H1 (cell line): ENCODE measurements at regions not wholly inside any gene's neighbourhood (a gene's known extent, or its start where the extent isn't known, plus 50 kb on each side); places are given as distances from the start of the nearest gene placed in this dataset.

Source experiments
- CTCF ChIA-PET: fragments of 300-600 bp; sonication (Branson Sonifier 250); formaldehyde crosslinking; loops from one replicate; lab custom pipeline; 2021; ENCODE audit not compliant: partially characterized antibody; lab: Charles Lee
- POLR2A ChIA-PET: fragments of 300-600 bp; sonication (Branson Sonifier 250); formaldehyde crosslinking; loops from one replicate; lab custom pipeline; 2021; ENCODE audit warnings: inconsistent platforms; ENCODE audit not compliant: partially characterized antibody; lab: Charles Lee
- DNase-seq, 2 experiments: peaks; one replicate each; pipeline versions ENCODE4 v3.0.0 to v3.0.0-alpha.2; 2010 to 2022; ENCODE audit warnings: low spot score in 2 of 2, low read depth in 1 of 2, mixed read lengths in 1 of 2
- FAIRE-seq: peaks from 2 replicates; lab custom pipeline; 2011; peaks lifted over from hg19 to GRCh38; lab: Jason Lieb, UNC
- H2AFZ ChIP-seq: 2 replicates; pipeline ENCODE4 v1.8.1; 2012; ENCODE audit warnings: low read length, inconsistent platforms
- H2AK5ac ChIP-seq: 2 replicates; pipeline ENCODE4 v1.6.1; 2013; ENCODE audit warnings: low read depth, low read length
- H2BK120ac ChIP-seq: replicated peaks from 2 replicates; pipeline ENCODE3; 2013; ENCODE audit warnings: low read depth, low read length, inconsistent platforms
- H2BK12ac ChIP-seq: 2 replicates; pipeline ENCODE4 v1.6.1; 2013; ENCODE audit warnings: low read depth, low read length
- H2BK15ac ChIP-seq: 2 replicates; pipeline ENCODE4 v1.6.1; 2013; ENCODE audit warnings: low read length
- H2BK20ac ChIP-seq: 2 replicates; pipeline ENCODE4 v1.6.1; 2013; ENCODE audit warnings: low read length
- H2BK5ac ChIP-seq: 2 replicates; pipeline ENCODE4 v1.6.1; 2013; ENCODE audit warnings: low read depth, low read length
- H3K14ac ChIP-seq: 2 replicates; pipeline ENCODE4 v1.6.1; 2013; ENCODE audit warnings: inconsistent platforms; ENCODE audit not compliant: insufficient read length
- H3K18ac ChIP-seq: 2 replicates; pipeline ENCODE4 v1.6.1; 2013; ENCODE audit warnings: low read length; ENCODE audit errors: extremely low read depth
- H3K23ac ChIP-seq: 2 replicates; pipeline ENCODE4 v1.6.1; 2013; ENCODE audit warnings: inconsistent platforms; ENCODE audit not compliant: insufficient read length
- H3K23me2 ChIP-seq: 2 replicates; pipeline ENCODE4 v1.6.1; 2013; ENCODE audit warnings: low read depth, low read length
- H3K27ac ChIP-seq: 2 replicates; pipeline ENCODE4 v1.6.1; 2011; ENCODE audit warnings: low read depth, low read length, inconsistent platforms
- H3K27me3 ChIP-seq, 4 experiments: replicated peaks in 1 of 4; 1 replicate in 1 of 4; 2 replicates in 3 of 4; pipeline versions ENCODE4 v1.6.1 to v1.8.1; 2011 to 2013; ENCODE audit warnings: low read length in 3 of 4, mild to moderate bottlenecking in 3 of 4, inconsistent platforms in 2 of 4, mixed read lengths in 2 of 4, moderate library complexity in 1 of 4; ENCODE audit not compliant: control insufficient read depth in 3 of 4, insufficient read depth in 3 of 4; ENCODE audit errors: extremely low read depth in 1 of 4
- H3K36me3 ChIP-seq, 4 experiments: 2 replicates each; pipeline versions ENCODE4 v1.6.1 to v1.8.1; 2011 to 2013; ENCODE audit warnings: mild to moderate bottlenecking in 4 of 4, low read length in 3 of 4, moderate library complexity in 2 of 4, control low read depth in 1 of 4, inconsistent platforms in 1 of 4; ENCODE audit not compliant: insufficient read depth in 4 of 4, control insufficient read depth in 2 of 4
- H3K4ac ChIP-seq: replicated peaks from 2 replicates; pipeline ENCODE3; 2013; ENCODE audit warnings: low read length, low read depth, mixed read lengths, inconsistent platforms; ENCODE audit not compliant: insufficient read length
- H3K4me1 ChIP-seq, 4 experiments: replicated peaks in 1 of 4; 1 replicate in 1 of 4; 2 replicates in 3 of 4; pipeline versions ENCODE4 v1.6.1 to v1.8.1; 2011 to 2013; ENCODE audit warnings: low read length in 3 of 4, inconsistent platforms in 2 of 4, mixed read lengths in 1 of 4; ENCODE audit not compliant: insufficient read depth in 4 of 4, control insufficient read depth in 3 of 4
- H3K4me2 ChIP-seq, 2 experiments: 2 replicates each; pipeline versions ENCODE4 v1.6.1 to v1.8.1; 2011 to 2013; ENCODE audit warnings: low read depth in 2 of 2, low read length in 2 of 2, control low read depth in 1 of 2, inconsistent platforms in 1 of 2, mild to moderate bottlenecking in 1 of 2; ENCODE audit not compliant: insufficient read depth in 1 of 2
- H3K4me3 ChIP-seq, 4 experiments: fragments of 200-600, 300-600 bp in 1 of 4; sonication (generic), shearing (Covaris generic), sonication (Bioruptor Twin) in 1 of 4; 2 replicates each; pipeline versions ENCODE4 v1.5.1 to v1.8.1; 2011 to 2016; ENCODE audit warnings: low read length in 4 of 4, low read depth in 3 of 4, control low read depth in 2 of 4, inconsistent platforms in 2 of 4, mild to moderate bottlenecking in 2 of 4, mixed read lengths in 1 of 4, moderate library complexity in 1 of 4; ENCODE audit not compliant: insufficient read depth in 2 of 4; ENCODE audit errors: extremely low read depth in 1 of 4
- H3K56ac ChIP-seq: replicated peaks from 2 replicates; pipeline ENCODE3; 2013; ENCODE audit warnings: low read depth, mild to moderate bottlenecking, mixed read lengths, low read length, inconsistent platforms; ENCODE audit not compliant: insufficient read length
- H3K79me1 ChIP-seq: 2 replicates; pipeline ENCODE4 v1.6.1; 2013; ENCODE audit warnings: low read depth, low read length, control low read depth
- H3K79me2 ChIP-seq, 2 experiments: 2 replicates each; pipeline versions ENCODE4 v1.6.1 to v1.8.1; 2012 to 2013; ENCODE audit warnings: low read length in 2 of 2, mild to moderate bottlenecking in 2 of 2, inconsistent platforms in 1 of 2; ENCODE audit not compliant: insufficient read depth in 2 of 2, control insufficient read depth in 1 of 2
- H3K9ac ChIP-seq, 4 experiments: replicated peaks in 1 of 4; 1 replicate in 1 of 4; 2 replicates in 3 of 4; pipeline versions ENCODE4 v1.6.1 to v1.8.1; 2011 to 2013; ENCODE audit warnings: low read depth in 3 of 4, low read length in 3 of 4, control low read depth in 2 of 4, mild to moderate bottlenecking in 2 of 4, moderate library complexity in 2 of 4, inconsistent platforms in 1 of 4; ENCODE audit errors: extremely low read depth in 1 of 4
- H3K9me3 ChIP-seq, 2 experiments: 2 replicates each; pipeline versions ENCODE4 v1.6.1 to v1.8.1; 2012 to 2013; ENCODE audit warnings: mild to moderate bottlenecking in 2 of 2, moderate library complexity in 2 of 2, control low read depth in 1 of 2, inconsistent platforms in 1 of 2, low read depth in 1 of 2, low read length in 1 of 2, mixed read lengths in 1 of 2; ENCODE audit not compliant: insufficient read depth in 2 of 2
- H4K20me1 ChIP-seq, 2 experiments: replicated peaks in 1 of 2; 2 replicates each; pipeline versions ENCODE3 to v1.8.1; 2011 to 2013; ENCODE audit warnings: inconsistent platforms in 2 of 2, low read length in 2 of 2, mild to moderate bottlenecking in 1 of 2; ENCODE audit not compliant: insufficient read depth in 2 of 2, control insufficient read depth in 1 of 2
- H4K5ac ChIP-seq: 2 replicates; pipeline ENCODE4 v1.6.1; 2013; ENCODE audit warnings: low read length, low read depth, mixed read lengths, inconsistent platforms; ENCODE audit not compliant: insufficient read length
- H4K8ac ChIP-seq: 2 replicates; pipeline ENCODE4 v1.8.0; 2013; ENCODE audit warnings: mild to moderate bottlenecking, moderate library complexity, low read length, inconsistent platforms; ENCODE audit not compliant: insufficient read depth; ENCODE audit errors: extremely low read depth
- H4K91ac ChIP-seq: replicated peaks from 2 replicates; pipeline ENCODE3; 2013; ENCODE audit warnings: low read length, mixed read lengths, inconsistent platforms; ENCODE audit not compliant: insufficient read length
- BCL11A ChIP-seq, 2 experiments: IDR thresholded peaks; one replicate each; pipeline ENCODE4 v1.6.1; 2011; ENCODE audit warnings: low read depth in 2 of 2, low read length in 2 of 2, mild to moderate bottlenecking in 2 of 2
- GTF2F1 ChIP-seq: IDR thresholded peaks from 2 replicates; pipeline ENCODE4 v1.6.1; 2012; ENCODE audit warnings: low read depth, low read length, improper control_type of control experiment, borderline replicate concordance
- JUN ChIP-seq: IDR thresholded peaks from 2 replicates; pipeline ENCODE4 v1.6.1; 2011; ENCODE audit warnings: low read depth, mild to moderate bottlenecking, improper control_type of control experiment, low read length
- KDM5A ChIP-seq: fragments of 200-600 bp; IDR thresholded peaks from 2 replicates; pipeline ENCODE4 v1.7.1; 2012; ENCODE audit warnings: mild to moderate bottlenecking, low read length, inconsistent platforms, mixed read lengths
- MAFK ChIP-seq: IDR thresholded peaks from 2 replicates; pipeline ENCODE4 v1.6.1; 2012; ENCODE audit warnings: low read depth, mild to moderate bottlenecking, improper control_type of control experiment, low read length
- POLR2A ChIP-seq, 2 experiments: IDR thresholded peaks; 1 replicate in 1 of 2; 2 replicates in 1 of 2; pipeline ENCODE4 v1.6.1; 2011; ENCODE audit warnings: low read depth in 2 of 2, low read length in 2 of 2, mild to moderate bottlenecking in 2 of 2; ENCODE audit errors: control extremely low read depth in 1 of 2
- RBBP5 ChIP-seq: IDR thresholded peaks from 2 replicates; pipeline ENCODE4 v1.7.1; 2012; ENCODE audit warnings: low read depth, mild to moderate bottlenecking, inconsistent platforms, low read length, moderate library complexity, borderline replicate concordance
- SIX5 ChIP-seq: IDR thresholded peaks from 2 replicates; pipeline ENCODE4 v1.6.1; 2011; ENCODE audit warnings: mild to moderate bottlenecking, low read depth, low read length
- SP1 ChIP-seq: IDR thresholded peaks from 2 replicates; pipeline ENCODE4 v1.6.1; 2011; ENCODE audit warnings: low read depth, low read length
- SP2 ChIP-seq: IDR thresholded peaks from 2 replicates; pipeline ENCODE4 v1.6.1; 2012; ENCODE audit warnings: mild to moderate bottlenecking, low read length, inconsistent platforms
- TCF12 ChIP-seq: IDR thresholded peaks from 2 replicates; pipeline ENCODE4 v1.6.1; 2011; ENCODE audit warnings: low read depth, mild to moderate bottlenecking, low read length
- WGBS, 2 experiments: shearing (Covaris generic) in 1 of 2; methylation state at CpG; one replicate each; pipeline versions ENCODE4 v1.1.6 to v1.1.7; 2013 to 2015; ENCODE audit warnings: low lambda C conversion rate in 2 of 2, mixed read lengths in 2 of 2, inconsistent platforms in 1 of 2, low coverage in 1 of 2, missing lambda C conversion rate in 1 of 2; ENCODE audit not compliant: insufficient replicate concordance in 2 of 2, insufficient coverage in 1 of 2, insufficient read length in 1 of 2; ENCODE audit errors: extremely low coverage in 1 of 2, missing lambda C conversion rate in 1 of 2; 5-methylcytosine and 5-hydroxymethylcytosine counted together

DNA sequence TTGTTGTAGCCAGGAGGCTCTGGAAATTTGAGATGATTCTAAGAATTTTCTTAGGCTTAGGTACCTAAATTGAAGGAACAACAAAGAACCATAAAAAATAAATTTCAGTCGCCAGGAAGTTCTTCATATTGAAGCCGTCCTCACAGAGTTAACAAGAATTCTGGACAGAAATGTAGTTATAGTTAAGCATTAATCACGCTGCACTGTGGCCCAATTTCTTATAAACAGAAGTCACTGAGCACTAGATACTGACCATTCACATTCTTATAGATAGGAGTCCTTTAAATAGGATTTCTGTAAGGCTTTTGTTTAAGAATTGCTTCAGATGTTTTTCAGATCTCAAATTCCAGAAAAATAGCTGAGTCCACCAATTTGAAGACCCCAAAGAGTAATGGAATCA lies 256.2 kb upstream of the PITRM1 start:
- Histone ChIP-seq H3K27ac (no peak overlapping the region), H2BK12ac (no peak overlapping the region), H4K20me1 (no peaks in the 10 kb centered on the region), H4K8ac (no peak overlapping the region), H3K4ac (no peak overlapping the region), H3K4me3 (no peak overlapping the region), H3K79me1 (no peaks in the 10 kb centered on the region), H3K23ac (no peak overlapping the region), H3K9me3 (no peaks in the 10 kb centered on the region), H2AFZ (no peak overlapping the region), H2BK20ac (no peak overlapping the region), H3K36me3 (no peaks in the 10 kb centered on the region), H3K14ac (no peak overlapping the region), H3K4me1 (no peaks in the 10 kb centered on the region; a peak in 1 of 7 replicates), H3K56ac (no peak overlapping the region), H3K9ac (no peak overlapping the region), H3K27me3 (no peaks in the 10 kb centered on the region), H3K79me2 (no peaks in the 10 kb centered on the region), H3K23me2 (peaks cover 3% of the 10 kb centered on the region; the same call in 1 of the 2 replicates), H4K5ac (no peak overlapping the region), H2BK15ac (no peak overlapping the region), H4K91ac (no peak overlapping the region), H2AK5ac (no peak overlapping the region), H3K4me2 (no peak overlapping the region), H3K18ac (no peak overlapping the region), H2BK120ac (no peak overlapping the region), H2BK5ac (no peak overlapping the region)
- ChIA-PET POLR2A (no interaction called here), CTCF (interaction anchor here (1.9 kb wide), 1 partner anchor 83 kb away, joined by 5 read pairs; no protein-coding TSS in a partner anchor)
- DNase-seq (no peak), FAIRE-seq (no peak)
- TF ChIP-seq JUN: no peak
- no peak for TF ChIP-seq MAFK
- TF ChIP-seq SP1: no peak
- TF ChIP-seq KDM5A: no peak
- TF ChIP-seq GTF2F1: no peak
- no peak for TF ChIP-seq SIX5
- no peak for TF ChIP-seq SP2
- no peak for TF ChIP-seq POLR2A (IDR thresholded peaks at IDR 0.05; ENCODE audit: control extremely low read depth in 1 of 2, low read depth in 2 of 2, low read length in 2 of 2)
- TF ChIP-seq RBBP5: no peak
- TF ChIP-seq TCF12: no peak
- TF ChIP-seq BCL11A (IDR thresholded peaks at IDR 0.05; ENCODE audit: low read depth in 2 of 2, low read length in 2 of 2): no peak
- 91% methylated on average over 3 of the region's 3 CpGs; no CpG with 5 or more reads in 1 of the 2 experiments for WGBS, 2 experiments
